Trophoblast cell (in vitro differentiated cells and primary cell): ENCODE measurements at regions not wholly inside any gene's neighbourhood (a gene's known extent, or its start where the extent isn't known, plus 50 kb on each side); places are given as distances from the start of the nearest gene placed in this dataset.

Experiments
- DNase-seq, 2 donors: peaks; one replicate each; pipeline ENCODE4 v3.0.0-alpha.2; 2016
- H2AFZ ChIP-seq: 2 replicates; pipeline ENCODE4 v1.6.1; 2013; ENCODE audit warnings: low read length, moderate library complexity, mild to moderate bottlenecking; ENCODE audit not compliant: insufficient read depth, poor library complexity
- H2AK5ac ChIP-seq: 2 replicates; pipeline ENCODE4 v1.6.1; 2013; ENCODE audit warnings: mild to moderate bottlenecking, low read length
- H2BK120ac ChIP-seq: 2 replicates; pipeline ENCODE4 v1.6.1; 2013; ENCODE audit warnings: low read length, mild to moderate bottlenecking, moderate library complexity; ENCODE audit not compliant: insufficient read depth, poor library complexity
- H2BK12ac ChIP-seq: 2 replicates; pipeline ENCODE4 v1.6.1; 2013; ENCODE audit warnings: mild to moderate bottlenecking, low read length, moderate library complexity
- H2BK5ac ChIP-seq: 2 replicates; pipeline ENCODE4 v1.6.1; 2013; ENCODE audit warnings: low read length, low read depth, moderate library complexity, mild to moderate bottlenecking; ENCODE audit not compliant: poor library complexity
- H3K14ac ChIP-seq: 2 replicates; pipeline ENCODE4 v1.6.1; 2013; ENCODE audit warnings: mild to moderate bottlenecking, low read length
- H3K18ac ChIP-seq: 2 replicates; pipeline ENCODE4 v1.6.1; 2013; ENCODE audit warnings: mild to moderate bottlenecking, low read length
- H3K23ac ChIP-seq: 2 replicates; pipeline ENCODE4 v1.6.1; 2013; ENCODE audit warnings: low read length
- H3K27ac ChIP-seq: 2 replicates; pipeline ENCODE4 v1.5.1; 2013; ENCODE audit warnings: low read depth, mild to moderate bottlenecking, inconsistent platforms, low read length, moderate library complexity
- H3K27me3 ChIP-seq: 2 replicates; pipeline ENCODE4 v1.6.1; 2013; ENCODE audit warnings: inconsistent platforms, mild to moderate bottlenecking, low read length, moderate library complexity; ENCODE audit not compliant: insufficient read depth
- H3K36me3 ChIP-seq, 2 experiments: 1 replicate in 1 of 2; 2 replicates in 1 of 2; pipeline ENCODE4 v1.6.1; 2013; ENCODE audit warnings: low read length in 2 of 2, mild to moderate bottlenecking in 2 of 2, moderate library complexity in 1 of 2; ENCODE audit not compliant: insufficient read depth in 2 of 2, control insufficient read depth in 1 of 2
- H3K4ac ChIP-seq: 2 replicates; pipeline ENCODE4 v1.6.1; 2013; ENCODE audit warnings: low read depth, mild to moderate bottlenecking, low read length, moderate library complexity
- H3K4me1 ChIP-seq, 2 experiments: 1 replicate in 1 of 2; 2 replicates in 1 of 2; pipeline ENCODE4 v1.6.1; 2013; ENCODE audit warnings: low read length in 2 of 2, mild to moderate bottlenecking in 2 of 2, moderate library complexity in 1 of 2; ENCODE audit not compliant: insufficient read depth in 2 of 2, control insufficient read depth in 1 of 2
- H3K4me2 ChIP-seq: 2 replicates; pipeline ENCODE4 v1.6.1; 2013; ENCODE audit warnings: inconsistent platforms, mild to moderate bottlenecking, low read length, moderate library complexity
- H3K4me3 ChIP-seq: 2 replicates; pipeline ENCODE4 v1.5.1; 2013; ENCODE audit warnings: mild to moderate bottlenecking, low read depth, low read length, inconsistent platforms
- H3K79me1 ChIP-seq: one replicate; pipeline ENCODE4 v1.6.1; 2013; ENCODE audit warnings: low read length
- H3K79me2 ChIP-seq: 2 replicates; pipeline ENCODE4 v1.6.1; 2013; ENCODE audit warnings: low read length, mild to moderate bottlenecking; ENCODE audit not compliant: control insufficient read depth, insufficient read depth, poor library complexity
- H3K9ac ChIP-seq: 2 replicates; pipeline ENCODE4 v1.6.1; 2013; ENCODE audit warnings: mild to moderate bottlenecking, low read length
- H3K9me3 ChIP-seq: 2 replicates; pipeline ENCODE4 v1.6.1; 2013; ENCODE audit warnings: low read depth, mild to moderate bottlenecking, control low read depth, inconsistent platforms, low read length; ENCODE audit not compliant: insufficient read depth
- H4K12ac ChIP-seq: 2 replicates; pipeline ENCODE4 v1.6.1; 2013; ENCODE audit warnings: low read depth, mild to moderate bottlenecking, low read length, moderate library complexity
- H4K8ac ChIP-seq: 2 replicates; pipeline ENCODE4 v1.6.1; 2013; ENCODE audit warnings: low read depth, mild to moderate bottlenecking, low read length, moderate library complexity
- H4K91ac ChIP-seq: one replicate; pipeline ENCODE4 v1.6.1; 2013; ENCODE audit warnings: low read depth, mild to moderate bottlenecking, low read length, moderate library complexity
- WGBS: extraction: QIAGEN DNeasy Blood & Tissue Kit; methylation state at CpG from one replicate; pipeline ENCODE4 v1.1.7; 2013; ENCODE audit warnings: missing lambda C conversion rate; ENCODE audit not compliant: insufficient read length, insufficient coverage; ENCODE audit errors: extremely low coverage; 5-methylcytosine and 5-hydroxymethylcytosine counted together

- Histone ChIP-seq H3K9ac (no peak overlapping the region), H4K12ac (no peak overlapping the region), H3K4me3 (no peak overlapping the region), H3K79me1 (peaks cover 20% of the 10 kb centered on the region), H3K9me3 (no peaks in the 10 kb centered on the region), H2BK5ac (no peak overlapping the region), H2BK12ac (no peak overlapping the region), H2BK120ac (no peak overlapping the region), H3K4ac (no peak overlapping the region), H4K8ac (no peak overlapping the region), H2AFZ (no peak overlapping the region), H3K23ac (no peak overlapping the region), H3K79me2 (no peaks in the 10 kb centered on the region), H3K4me1 (peaks cover 25 to 26% of the 10 kb centered on the region in 2 experiments), H3K27me3 (no peaks in the 10 kb centered on the region), H3K36me3 (no peaks in the 10 kb centered on the region), H3K27ac (no peak overlapping the region), H3K18ac (no peak overlapping the region), H2AK5ac (no peak overlapping the region), H3K4me2 (no peak overlapping the region), H4K91ac (no peak overlapping the region), H3K14ac (no peak overlapping the region)
- DNase-seq, result no peak
- WGBS, result no CpG with 5 or more reads among the region's 3 CpGs
These were observed 514.7 kb downstream of the RPS24 start for GRCh38 chr10:78548369-78548768.

DNA sequence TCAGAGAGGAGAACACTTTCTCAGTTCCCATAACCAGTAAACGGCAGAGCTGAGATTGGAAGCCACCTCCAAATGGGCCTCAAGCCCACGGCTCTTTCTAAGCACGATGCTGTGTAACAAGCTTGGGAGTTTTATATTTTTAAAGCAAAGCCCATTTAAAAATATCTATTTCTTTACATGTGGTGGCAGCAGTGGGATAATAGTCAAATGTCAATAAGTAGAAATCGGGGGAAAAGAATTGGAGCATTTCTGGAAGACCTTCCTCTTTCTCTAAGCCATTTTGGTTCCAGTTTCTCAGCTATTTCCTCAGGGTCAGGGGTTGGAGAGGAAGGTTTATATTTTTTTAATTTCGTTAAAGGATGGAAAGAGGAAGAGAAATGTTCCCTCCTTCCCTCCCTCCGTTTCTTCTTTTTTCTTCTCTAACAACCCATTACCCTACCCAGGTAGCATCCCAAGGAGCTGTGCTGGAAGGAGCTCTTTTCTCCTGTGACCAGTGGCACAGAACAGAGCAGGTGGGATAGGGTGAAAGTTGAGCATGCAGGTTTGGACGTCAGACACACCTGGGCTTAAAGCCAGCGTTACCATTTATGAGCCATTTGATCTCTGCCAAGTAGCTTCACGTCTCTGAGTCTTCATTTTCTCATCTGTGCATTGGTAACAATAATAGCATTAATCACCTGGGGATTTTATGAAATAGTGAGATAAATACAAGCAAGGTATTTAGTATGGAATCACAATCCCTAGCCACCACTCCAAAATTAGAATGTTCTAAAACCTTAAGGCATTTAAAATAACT is 515.7 kb downstream of the RPS24 start:
- no CpG with 5 or more reads among the region's 9 CpGs for WGBS
- no peak overlapping the region for H3K27ac ChIP-seq
- no peak overlapping the region for H3K4ac ChIP-seq
- no peak overlapping the region for H4K12ac ChIP-seq
- DNase-seq, result no peak
- no peaks in the 10 kb centered on the region for H3K27me3 ChIP-seq
- no peak overlapping the region for H3K14ac ChIP-seq
- H2BK5ac ChIP-seq, result no peak overlapping the region
- H3K4me2 ChIP-seq, result no peak overlapping the region
- peaks cover 23% of the 10 kb centered on the region in 2 experiments for H3K4me1 ChIP-seq
- no peak overlapping the region for H3K18ac ChIP-seq
- H4K91ac ChIP-seq, result no peak overlapping the region
- H3K4me3 ChIP-seq, result no peak overlapping the region
- H2AK5ac ChIP-seq, result no peak overlapping the region
- no peak overlapping the region for H2BK12ac ChIP-seq
- H3K79me2 ChIP-seq, result no peaks in the 10 kb centered on the region
- no peak overlapping the region for H3K23ac ChIP-seq
- peaks cover 20% of the 10 kb centered on the region for H3K79me1 ChIP-seq
- H2BK120ac ChIP-seq, result no peak overlapping the region
- no peak overlapping the region for H3K9ac ChIP-seq
- H3K9me3 ChIP-seq, result no peaks in the 10 kb centered on the region
- H3K36me3 ChIP-seq, result no peaks in the 10 kb centered on the region
- no peak overlapping the region for H4K8ac ChIP-seq
- no peak overlapping the region for H2AFZ ChIP-seq

- Histone ChIP-seq H2BK5ac (no peak overlapping the region), H3K79me1 (peaks cover 20% of the 10 kb centered on the region), H4K12ac (no peak overlapping the region), H3K79me2 (no peaks in the 10 kb centered on the region), H2BK12ac (peak overlapping the region; percentile 45), H3K23ac (no peak overlapping the region), H2AFZ (no peak overlapping the region), H3K4me2 (no peak overlapping the region), H3K4ac (no peak overlapping the region), H3K27me3 (no peaks in the 10 kb centered on the region), H3K27ac (no peak overlapping the region), H3K4me1 (peaks cover 23% of the 10 kb centered on the region in 2 experiments), H4K8ac (no peak overlapping the region), H3K9ac (no peak overlapping the region), H4K91ac (peak overlapping the region; percentile 13), H3K18ac (no peak overlapping the region), H2AK5ac (peak overlapping the region; percentile 50), H3K36me3 (no peaks in the 10 kb centered on the region), H2BK120ac (no peak overlapping the region), H3K14ac (no peak overlapping the region), H3K4me3 (no peak overlapping the region), H3K9me3 (no peaks in the 10 kb centered on the region)
- no peak for DNase-seq
- no CpG with 5 or more reads among the region's 4 CpGs for WGBS
These were observed 516.4 kb downstream of the RPS24 start for GRCh38 chr10:78550090-78550489.

DNA sequence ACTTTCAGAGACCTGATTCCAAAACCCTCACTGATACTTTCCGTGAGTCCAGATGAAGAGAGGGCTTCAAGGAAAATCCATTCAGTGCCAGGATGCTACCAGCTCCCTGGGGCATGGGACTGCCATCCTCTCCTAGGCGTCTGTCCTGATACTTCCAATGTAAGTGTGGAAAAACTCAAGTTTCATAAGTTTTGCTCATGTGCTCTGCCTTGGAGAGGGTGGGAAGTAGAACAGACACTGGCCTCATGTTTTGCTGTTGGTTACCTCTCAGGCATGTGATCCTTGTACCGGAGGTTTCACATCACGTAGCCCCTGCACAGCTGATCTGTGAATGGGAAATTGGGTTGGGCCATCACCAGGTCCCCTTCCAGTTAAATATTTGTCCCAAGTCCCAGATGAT is 517.1 kb downstream of the RPS24 start:
- H3K4me1 ChIP-seq, result peaks cover 23% of the 10 kb centered on the region in 2 experiments
- H3K4ac ChIP-seq, result no peak overlapping the region
- no peak overlapping the region for H2BK120ac ChIP-seq
- peaks cover 20% of the 10 kb centered on the region for H3K79me1 ChIP-seq
- no peak overlapping the region for H4K12ac ChIP-seq
- no peak overlapping the region for H3K18ac ChIP-seq
- H3K36me3 ChIP-seq, result no peaks in the 10 kb centered on the region
- H2BK5ac ChIP-seq, result no peak overlapping the region
- no peaks in the 10 kb centered on the region for H3K9me3 ChIP-seq
- peak overlapping the region; percentile 3 for H2BK12ac ChIP-seq
- H3K79me2 ChIP-seq, result no peaks in the 10 kb centered on the region
- DNase-seq, result no peak
- no peak overlapping the region for H3K14ac ChIP-seq
- peak overlapping the region; percentile 63 for H4K91ac ChIP-seq
- no peak overlapping the region for H3K27ac ChIP-seq
- no peaks in the 10 kb centered on the region for H3K27me3 ChIP-seq
- no CpG with 5 or more reads among the region's 4 CpGs for WGBS
- H3K4me3 ChIP-seq, result no peak overlapping the region
- H3K23ac ChIP-seq, result no peak overlapping the region
- H4K8ac ChIP-seq, result no peak overlapping the region
- H3K4me2 ChIP-seq, result no peak overlapping the region
- H2AK5ac ChIP-seq, result no peak overlapping the region
- no peak overlapping the region for H3K9ac ChIP-seq
- H2AFZ ChIP-seq, result no peak overlapping the region
